ENCODE measurements at regions not wholly inside any gene's neighbourhood (a gene's known extent, or its start where the extent isn't known, plus 50 kb on each side); places are given as distances from the start of the nearest gene placed in this dataset.

DNA sequence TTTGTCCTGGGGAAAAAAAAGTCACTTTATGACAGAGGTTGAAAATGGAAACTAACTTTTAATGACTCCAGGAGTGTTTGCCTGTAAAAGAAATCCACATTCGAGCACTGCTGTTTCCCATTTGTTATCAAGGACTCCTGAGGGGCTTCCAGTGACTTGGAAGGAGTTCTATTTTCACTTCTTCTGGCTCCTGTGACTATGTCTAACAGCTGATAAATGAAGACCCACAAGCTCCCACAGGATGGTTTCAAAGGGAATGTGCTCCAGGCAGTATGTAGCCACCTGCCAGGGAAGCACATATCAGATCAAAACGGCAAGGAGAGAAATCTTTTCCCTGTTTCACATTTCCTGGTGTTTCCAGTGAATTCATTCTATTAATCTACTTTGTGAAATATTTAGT lies 159.8 kb upstream of the FAM241A start:
- WGBS, result 16% methylated on average over 2 of the region's 2 CpGs

DNA sequence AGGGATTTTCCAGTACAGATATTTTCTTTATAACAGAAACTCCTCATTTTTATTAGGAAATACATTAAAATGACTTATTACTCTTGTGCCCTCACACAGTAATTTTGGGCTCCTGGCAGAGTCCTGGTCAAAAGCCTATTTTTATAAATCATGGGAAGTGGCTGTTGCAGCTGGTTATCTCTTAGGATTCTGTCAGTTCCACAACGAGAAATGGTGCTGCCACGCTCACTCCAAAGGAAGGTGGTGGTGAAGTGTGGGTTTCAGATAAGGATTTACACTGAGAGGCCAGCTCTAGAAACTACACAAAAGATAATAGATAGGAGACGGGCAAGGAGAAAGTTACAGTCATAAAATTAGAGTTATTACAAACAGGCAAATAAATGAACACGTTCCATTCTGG lies 159.2 kb upstream of the FAM241A start:
- no peak overlapping the region for H3K4me3 ChIP-seq (ENCODE audit: low read depth in 1 of 3, low read length in 3 of 3)
- H3K27me3 ChIP-seq (ENCODE audit: control insufficient read depth in 4 of 4, insufficient read depth in 4 of 4, low read length in 3 of 4), result peaks cover 0 to 6% (median 4%) of the 10 kb centered on the region in 4 donors
- peaks cover 0 to 1% (median 0%) of the 10 kb centered on the region in 4 donors for H3K4me1 ChIP-seq (ENCODE audit: control insufficient read depth in 4 of 4, insufficient read depth in 4 of 4, low read length in 3 of 4)
- H3K9ac ChIP-seq (ENCODE audit: low read depth in 1 of 2, low read length in 2 of 2), result no peak overlapping the region
- H3K36me3 ChIP-seq (ENCODE audit: control insufficient read depth in 4 of 4, insufficient read depth in 3 of 4, low read depth in 1 of 4, low read length in 3 of 4), result no peaks in the 10 kb centered on the region
- WGBS, result 39% methylated on average over 4 of the region's 4 CpGs
- no peak overlapping the region for H3K27ac ChIP-seq (ENCODE audit: low read depth in 1 of 2, low read length in 2 of 2)
- DNase-seq (ENCODE audit: low spot score), result no peak
- no peaks in the 10 kb centered on the region for H3K9me3 ChIP-seq (ENCODE audit: control insufficient read depth in 4 of 4, low read length in 3 of 4)
- TF ChIP-seq EGR1 (IDR thresholded peaks at IDR 0.05; ENCODE audit: low read depth in 2 of 2), result no peak
- TF ChIP-seq RXRA (IDR thresholded peaks at IDR 0.05), result no peak
- TF ChIP-seq, protein P1, sequence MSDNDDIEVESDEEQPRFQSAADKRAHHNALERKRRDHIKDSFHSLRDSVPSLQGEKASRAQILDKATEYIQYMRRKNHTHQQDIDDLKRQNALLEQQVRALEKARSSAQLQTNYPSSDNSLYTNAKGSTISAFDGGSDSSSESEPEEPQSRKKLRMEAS (IDR thresholded peaks at IDR 0.05), result no peak
- no peak for TF ChIP-seq GABPA (IDR thresholded peaks at IDR 0.05 in 1 of 2, conservative IDR thresholded peaks at IDR 0.05 in 1 of 2)
- TF ChIP-seq HNF4A (conservative IDR thresholded peaks at IDR 0.05), result no peak
- TF ChIP-seq, protein P2, sequence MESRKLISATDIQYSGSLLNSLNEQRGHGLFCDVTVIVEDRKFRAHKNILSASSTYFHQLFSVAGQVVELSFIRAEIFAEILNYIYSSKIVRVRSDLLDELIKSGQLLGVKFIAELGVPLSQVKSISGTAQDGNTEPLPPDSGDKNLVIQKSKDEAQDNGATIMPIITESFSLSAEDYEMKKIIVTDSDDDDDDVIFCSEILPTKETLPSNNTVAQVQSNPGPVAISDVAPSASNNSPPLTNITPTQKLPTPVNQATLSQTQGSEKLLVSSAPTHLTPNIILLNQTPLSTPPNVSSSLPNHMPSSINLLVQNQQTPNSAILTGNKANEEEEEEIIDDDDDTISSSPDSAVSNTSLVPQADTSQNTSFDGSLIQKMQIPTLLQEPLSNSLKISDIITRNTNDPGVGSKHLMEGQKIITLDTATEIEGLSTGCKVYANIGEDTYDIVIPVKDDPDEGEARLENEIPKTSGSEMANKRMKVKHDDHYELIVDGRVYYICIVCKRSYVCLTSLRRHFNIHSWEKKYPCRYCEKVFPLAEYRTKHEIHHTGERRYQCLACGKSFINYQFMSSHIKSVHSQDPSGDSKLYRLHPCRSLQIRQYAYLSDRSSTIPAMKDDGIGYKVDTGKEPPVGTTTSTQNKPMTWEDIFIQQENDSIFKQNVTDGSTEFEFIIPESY (IDR thresholded peaks at IDR 0.05), result no peak
- no peak for TF ChIP-seq SP1 (IDR thresholded peaks at IDR 0.05)
- TF ChIP-seq HNF4G (IDR thresholded peaks at IDR 0.05), result no peak
- TF ChIP-seq RAD21 (IDR thresholded peaks at IDR 0.05), result no peak
- no peak for TF ChIP-seq FOXA2 (IDR thresholded peaks at IDR 0.05)
- no peak for TF ChIP-seq TAF1 (conservative IDR thresholded peaks at IDR 0.05)
- TF ChIP-seq, protein P3, sequence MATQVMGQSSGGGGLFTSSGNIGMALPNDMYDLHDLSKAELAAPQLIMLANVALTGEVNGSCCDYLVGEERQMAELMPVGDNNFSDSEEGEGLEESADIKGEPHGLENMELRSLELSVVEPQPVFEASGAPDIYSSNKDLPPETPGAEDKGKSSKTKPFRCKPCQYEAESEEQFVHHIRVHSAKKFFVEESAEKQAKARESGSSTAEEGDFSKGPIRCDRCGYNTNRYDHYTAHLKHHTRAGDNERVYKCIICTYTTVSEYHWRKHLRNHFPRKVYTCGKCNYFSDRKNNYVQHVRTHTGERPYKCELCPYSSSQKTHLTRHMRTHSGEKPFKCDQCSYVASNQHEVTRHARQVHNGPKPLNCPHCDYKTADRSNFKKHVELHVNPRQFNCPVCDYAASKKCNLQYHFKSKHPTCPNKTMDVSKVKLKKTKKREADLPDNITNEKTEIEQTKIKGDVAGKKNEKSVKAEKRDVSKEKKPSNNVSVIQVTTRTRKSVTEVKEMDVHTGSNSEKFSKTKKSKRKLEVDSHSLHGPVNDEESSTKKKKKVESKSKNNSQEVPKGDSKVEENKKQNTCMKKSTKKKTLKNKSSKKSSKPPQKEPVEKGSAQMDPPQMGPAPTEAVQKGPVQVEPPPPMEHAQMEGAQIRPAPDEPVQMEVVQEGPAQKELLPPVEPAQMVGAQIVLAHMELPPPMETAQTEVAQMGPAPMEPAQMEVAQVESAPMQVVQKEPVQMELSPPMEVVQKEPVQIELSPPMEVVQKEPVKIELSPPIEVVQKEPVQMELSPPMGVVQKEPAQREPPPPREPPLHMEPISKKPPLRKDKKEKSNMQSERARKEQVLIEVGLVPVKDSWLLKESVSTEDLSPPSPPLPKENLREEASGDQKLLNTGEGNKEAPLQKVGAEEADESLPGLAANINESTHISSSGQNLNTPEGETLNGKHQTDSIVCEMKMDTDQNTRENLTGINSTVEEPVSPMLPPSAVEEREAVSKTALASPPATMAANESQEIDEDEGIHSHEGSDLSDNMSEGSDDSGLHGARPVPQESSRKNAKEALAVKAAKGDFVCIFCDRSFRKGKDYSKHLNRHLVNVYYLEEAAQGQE (IDR thresholded peaks at IDR 0.05), result no peak
- TF ChIP-seq, protein P4, sequence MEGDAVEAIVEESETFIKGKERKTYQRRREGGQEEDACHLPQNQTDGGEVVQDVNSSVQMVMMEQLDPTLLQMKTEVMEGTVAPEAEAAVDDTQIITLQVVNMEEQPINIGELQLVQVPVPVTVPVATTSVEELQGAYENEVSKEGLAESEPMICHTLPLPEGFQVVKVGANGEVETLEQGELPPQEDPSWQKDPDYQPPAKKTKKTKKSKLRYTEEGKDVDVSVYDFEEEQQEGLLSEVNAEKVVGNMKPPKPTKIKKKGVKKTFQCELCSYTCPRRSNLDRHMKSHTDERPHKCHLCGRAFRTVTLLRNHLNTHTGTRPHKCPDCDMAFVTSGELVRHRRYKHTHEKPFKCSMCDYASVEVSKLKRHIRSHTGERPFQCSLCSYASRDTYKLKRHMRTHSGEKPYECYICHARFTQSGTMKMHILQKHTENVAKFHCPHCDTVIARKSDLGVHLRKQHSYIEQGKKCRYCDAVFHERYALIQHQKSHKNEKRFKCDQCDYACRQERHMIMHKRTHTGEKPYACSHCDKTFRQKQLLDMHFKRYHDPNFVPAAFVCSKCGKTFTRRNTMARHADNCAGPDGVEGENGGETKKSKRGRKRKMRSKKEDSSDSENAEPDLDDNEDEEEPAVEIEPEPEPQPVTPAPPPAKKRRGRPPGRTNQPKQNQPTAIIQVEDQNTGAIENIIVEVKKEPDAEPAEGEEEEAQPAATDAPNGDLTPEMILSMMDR (IDR thresholded peaks at IDR 0.05; ENCODE audit: low read depth, low read length, missing input control), result no peak
- TF ChIP-seq FOXA1 (IDR thresholded peaks at IDR 0.05), result no peak
- no peak for TF ChIP-seq YY1 (IDR thresholded peaks at IDR 0.05)
- no peak for TF ChIP-seq NR2F2 (IDR thresholded peaks at IDR 0.05)

More for the DNA sequence above, 159.8 kb upstream of the FAM241A start:
- peaks cover 0 to 6% (median 4%) of the 10 kb centered on the region in 4 donors for H3K27me3 ChIP-seq (ENCODE audit: control insufficient read depth in 4 of 4, insufficient read depth in 4 of 4, low read length in 3 of 4)
- no peak overlapping the region for H3K9ac ChIP-seq (ENCODE audit: low read depth in 1 of 2, low read length in 2 of 2)
- peaks cover 0 to 1% (median 0%) of the 10 kb centered on the region in 4 donors for H3K4me1 ChIP-seq (ENCODE audit: control insufficient read depth in 4 of 4, insufficient read depth in 4 of 4, low read length in 3 of 4)
- DNase-seq (ENCODE audit: low spot score), result no peak
- H3K9me3 ChIP-seq (ENCODE audit: control insufficient read depth in 4 of 4, low read length in 3 of 4), result no peaks in the 10 kb centered on the region
- no peaks in the 10 kb centered on the region for H3K36me3 ChIP-seq (ENCODE audit: control insufficient read depth in 4 of 4, insufficient read depth in 3 of 4, low read depth in 1 of 4, low read length in 3 of 4)
- H3K4me3 ChIP-seq (ENCODE audit: low read depth in 1 of 3, low read length in 3 of 3), result no peak overlapping the region
- TF ChIP-seq, protein P4 (IDR thresholded peaks at IDR 0.05; ENCODE audit: low read depth, low read length, missing input control), result no peak
- TF ChIP-seq FOXA2 (IDR thresholded peaks at IDR 0.05), result no peak
- TF ChIP-seq, protein P2 (IDR thresholded peaks at IDR 0.05), result no peak
- TF ChIP-seq YY1 (IDR thresholded peaks at IDR 0.05), result no peak
- no peak for TF ChIP-seq EGR1 (IDR thresholded peaks at IDR 0.05; ENCODE audit: low read depth in 2 of 2)
- TF ChIP-seq, protein P1 (IDR thresholded peaks at IDR 0.05), result no peak
- no peak for TF ChIP-seq RXRA (IDR thresholded peaks at IDR 0.05)
- no peak overlapping the region for H3K27ac ChIP-seq (ENCODE audit: low read depth in 1 of 2, low read length in 2 of 2)

Measured in liver (tissue), 8 donors.